Hematopoietic multipotent progenitor cell treated with erythropoietin and hydrocortisone succinate and interleukin-3 and kit ligand, for 15 days (in vitro differentiated cells): ENCODE measurements at regions not wholly inside any gene's neighbourhood (a gene's known extent, or its start where the extent isn't known, plus 50 kb on each side); places are given as distances from the start of the nearest gene placed in this dataset.
"Not testable (repeated sequence)": the region's sequence is repeated elsewhere in the genome, so short reads cannot be mapped to it uniquely, and the experiment has no call there.

Experiments
- DNase-seq: peaks from one replicate; pipeline ENCODE4 v3.0.0-alpha.2; 2015; ENCODE audit warnings: low spot score

DNA sequence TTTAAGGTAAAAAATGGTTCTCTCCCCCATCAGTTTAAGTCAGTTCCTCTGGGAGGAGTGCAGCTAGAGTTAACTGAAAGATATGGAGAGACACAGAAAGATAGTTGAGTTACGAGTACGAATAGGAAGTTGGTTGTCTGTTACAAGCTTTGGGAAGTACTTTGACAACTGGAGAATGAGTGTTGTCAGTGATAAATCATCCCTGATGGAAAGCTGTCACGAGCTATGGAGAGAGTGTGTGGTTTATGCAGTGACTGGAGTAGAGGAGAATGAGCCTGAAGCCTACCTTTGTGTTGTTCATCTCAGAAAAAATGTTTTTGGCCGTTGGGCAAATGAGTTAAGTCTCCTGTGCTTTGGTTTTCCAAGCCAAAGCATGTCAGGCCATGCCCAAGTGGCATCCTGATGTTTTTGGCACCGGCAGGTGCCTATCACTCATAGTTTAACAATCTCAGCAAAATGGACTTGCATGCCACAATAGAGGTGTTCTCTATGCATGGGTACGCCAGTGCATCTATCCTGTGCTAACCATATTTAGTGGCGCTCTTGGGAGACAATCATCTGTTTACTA lies 350.2 kb downstream of the IRS2 start:
- DNase-seq, result no peak

DNA sequence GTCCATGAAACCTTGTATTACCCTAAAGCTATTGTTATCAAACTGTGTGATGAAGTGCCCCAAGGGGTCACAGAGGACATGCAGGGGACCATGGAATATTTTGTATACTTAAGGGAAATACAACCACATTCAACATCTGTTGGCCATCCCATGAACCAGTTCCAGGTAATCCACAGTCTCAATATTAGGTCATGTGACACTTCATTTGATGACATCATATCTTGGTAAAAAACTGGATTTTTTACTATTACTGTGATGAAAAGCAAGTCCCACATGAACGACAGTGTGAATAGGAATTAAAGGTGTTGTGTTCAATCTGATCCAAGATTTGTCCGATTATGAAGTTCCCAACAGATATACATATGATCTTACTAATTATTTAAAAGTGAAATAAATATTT lies 355.2 kb downstream of the IRS2 start:
- DNase-seq, result no peak

DNA sequence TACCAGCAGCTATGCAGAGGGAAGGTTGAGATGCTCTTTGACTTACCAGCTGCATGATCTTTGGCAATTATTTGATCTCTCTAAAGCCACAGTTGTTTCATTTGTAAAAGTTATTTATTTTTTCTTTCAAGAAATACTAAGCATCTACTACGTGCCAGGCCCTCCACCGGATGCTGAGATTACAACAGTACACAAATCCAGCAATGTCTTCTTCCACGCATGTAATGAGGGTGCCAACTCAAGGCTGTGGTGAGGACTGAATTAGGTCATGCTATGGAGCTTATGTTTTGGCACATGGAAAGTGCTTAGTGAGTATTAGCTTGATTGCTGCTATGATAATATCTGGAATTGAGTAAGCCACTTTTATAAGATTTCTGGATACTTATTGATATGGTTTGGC lies 358.2 kb downstream of the IRS2 start:
- no peak for DNase-seq

DNA sequence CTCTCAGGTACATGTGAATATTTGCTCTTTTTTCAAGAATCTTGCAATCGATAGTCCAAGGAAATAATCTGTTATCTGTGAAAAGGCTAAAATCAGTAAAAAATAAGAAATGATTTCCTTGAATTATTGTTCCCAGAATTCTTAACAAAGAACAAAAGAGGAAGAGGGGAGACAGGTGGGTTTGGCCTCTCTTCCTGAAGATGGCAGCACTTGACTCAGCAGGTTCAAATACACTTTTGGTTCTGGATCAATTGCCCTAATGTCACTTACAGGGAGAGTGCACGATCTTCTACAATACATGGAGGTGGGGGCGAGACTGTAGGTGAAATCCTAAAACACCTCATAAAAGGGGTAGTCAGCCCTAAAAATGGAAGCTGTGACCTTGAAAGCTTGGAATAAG lies 358.7 kb downstream of the IRS2 start:
- no peak for DNase-seq

DNA sequence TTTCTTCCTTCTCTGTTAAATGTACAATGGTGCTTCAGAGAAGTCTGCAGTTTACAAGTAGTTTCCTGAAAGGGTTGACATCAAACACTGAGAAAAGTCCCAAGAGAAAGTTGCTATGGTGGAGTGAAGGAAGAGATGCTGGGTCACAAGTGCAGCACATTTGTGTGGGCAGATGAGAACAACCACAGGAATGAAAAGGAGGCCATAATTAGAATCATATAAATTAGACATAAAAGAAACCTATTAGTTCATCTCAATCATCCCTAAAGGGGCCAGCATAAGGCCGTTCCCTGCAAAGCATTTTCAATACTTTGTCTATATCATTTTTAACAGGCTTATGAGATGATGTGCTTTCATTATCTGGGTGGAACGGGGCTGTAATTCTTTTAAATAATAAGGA lies 359.2 kb downstream of the IRS2 start:
- no peak for DNase-seq

DNA sequence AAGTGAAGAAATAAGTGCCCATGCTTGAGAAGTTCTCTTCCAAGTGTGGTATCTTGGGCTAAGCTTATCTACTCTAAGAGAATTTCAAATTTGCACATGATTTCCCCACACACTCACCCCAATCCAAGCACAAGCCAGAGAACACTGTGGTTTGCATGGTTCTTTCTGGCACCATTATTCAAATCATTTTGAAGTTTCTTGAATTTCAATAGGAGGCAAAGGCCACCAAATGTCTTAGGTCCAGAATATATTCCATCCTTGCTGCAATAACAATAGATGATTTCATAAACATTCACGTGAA lies 359.7 kb downstream of the IRS2 start:
- no peak for DNase-seq

DNA sequence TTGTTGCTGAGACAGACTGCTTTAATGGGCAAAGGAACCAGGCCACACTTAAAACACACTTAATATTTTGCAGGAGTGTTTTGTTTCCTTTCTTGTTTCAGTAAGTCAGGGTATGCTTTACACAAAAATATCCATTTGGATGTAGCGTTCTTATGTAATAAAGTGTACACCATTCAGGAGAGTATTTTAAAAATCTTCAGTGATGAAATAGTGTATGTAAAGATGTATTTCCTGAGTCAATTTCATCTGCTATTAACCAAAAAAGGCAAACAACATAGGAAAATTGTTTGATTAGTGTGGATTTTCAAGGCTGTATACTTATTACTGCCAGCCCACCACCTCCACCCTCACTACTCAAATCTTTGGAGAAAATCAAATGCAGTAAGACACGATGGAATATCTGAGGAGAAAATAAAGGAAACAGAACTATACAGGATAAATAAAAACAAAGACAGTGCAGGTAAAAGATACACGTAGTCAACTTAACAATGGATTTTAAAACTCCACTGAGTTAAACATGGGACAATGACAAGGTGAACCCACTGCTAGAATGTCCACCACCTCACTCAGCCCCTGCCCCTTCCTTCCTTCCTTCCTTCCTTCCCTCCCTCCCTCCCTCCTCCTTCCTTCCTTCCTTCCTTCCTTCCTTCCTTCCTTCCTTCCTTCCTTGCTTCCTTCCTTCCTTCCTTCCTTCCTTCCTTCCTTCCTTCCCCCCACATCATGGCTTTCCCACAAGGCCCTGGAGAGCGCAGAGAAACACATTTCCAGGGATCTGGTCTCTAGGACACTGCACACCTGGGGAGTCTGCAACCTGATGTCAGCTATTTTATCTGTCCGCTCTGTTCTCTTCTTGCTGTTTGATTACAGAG lies 360.3 kb downstream of the IRS2 start:
- no peak for DNase-seq

DNA sequence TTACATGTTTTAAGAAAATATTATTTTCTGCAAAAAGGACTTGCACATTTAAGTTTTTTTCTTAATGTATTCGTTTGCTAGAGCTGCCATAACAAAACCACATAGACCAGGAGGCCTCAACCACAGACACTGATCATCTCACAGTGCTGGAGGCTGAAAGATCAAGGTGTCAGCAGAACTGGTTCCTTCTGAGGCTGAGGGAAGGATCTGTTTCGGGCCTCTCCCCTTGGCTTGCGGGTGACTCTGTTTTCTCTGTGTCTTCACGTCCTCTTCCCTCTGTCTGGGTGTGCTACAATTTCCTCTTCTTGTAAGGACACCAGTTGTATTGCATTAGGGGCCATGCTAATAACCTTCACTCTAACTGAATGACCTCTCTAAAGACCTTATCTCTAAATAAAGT lies 364.2 kb downstream of the IRS2 start:
- no peak for DNase-seq

DNA sequence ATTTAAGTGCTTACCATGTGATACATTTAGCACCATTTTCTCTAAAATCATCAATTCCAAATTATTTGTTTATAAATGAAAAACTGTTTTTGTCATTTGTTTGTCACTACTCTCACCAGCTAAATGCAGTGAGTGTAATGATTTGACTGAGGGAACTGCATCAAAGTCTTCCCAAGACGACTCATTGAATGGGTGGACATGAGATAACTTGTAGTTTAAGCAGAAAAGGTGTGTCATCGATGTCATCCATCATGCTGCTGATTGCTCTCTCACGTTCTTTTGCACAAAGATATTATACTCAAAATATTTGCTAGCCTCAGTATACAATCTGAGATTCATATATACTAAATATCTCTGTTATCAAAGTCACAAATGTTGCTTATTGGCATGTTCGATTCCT lies 366.5 kb downstream of the IRS2 start:
- no peak for DNase-seq

DNA sequence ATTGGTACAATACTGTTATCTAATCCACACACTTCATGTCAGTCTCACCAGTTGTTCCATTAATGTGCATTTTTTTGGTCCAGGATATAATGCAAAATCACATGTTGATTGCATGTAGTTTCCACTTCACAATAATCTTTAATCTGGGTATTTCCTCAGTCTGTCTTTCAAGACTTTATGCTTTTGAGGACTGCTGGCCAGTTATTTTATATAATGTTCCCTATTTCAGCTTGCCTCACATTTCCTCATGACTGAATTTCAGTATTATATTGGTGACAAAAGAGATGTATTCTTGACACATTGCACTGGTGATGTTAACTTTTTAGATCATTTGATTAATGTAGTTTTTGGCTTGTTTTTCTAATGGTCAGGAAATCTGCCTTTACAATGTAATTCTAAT lies 368.3 kb downstream of the IRS2 start:
- DNase-seq, result no peak

DNA sequence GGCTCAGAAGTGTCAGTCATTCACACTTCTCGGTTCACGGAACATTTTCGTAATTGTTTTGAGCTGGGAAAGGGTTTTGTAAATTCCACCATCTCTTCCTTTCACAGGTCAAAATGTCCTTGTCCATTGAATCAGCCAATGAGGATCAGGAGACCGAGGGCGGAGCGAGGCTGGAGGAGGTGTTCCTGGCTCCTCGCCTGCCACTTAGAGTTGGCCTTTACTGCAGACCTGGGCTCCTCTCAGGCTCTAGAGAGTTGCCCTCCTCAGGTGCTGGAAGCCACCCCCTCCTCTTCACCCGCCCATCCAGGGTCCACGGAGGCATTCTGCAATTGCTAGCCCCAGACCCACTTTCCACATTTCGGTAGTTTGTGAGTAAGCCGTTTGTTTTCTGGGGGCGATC lies 370.4 kb downstream of the IRS2 start:
- DNase-seq, result no peak

DNA sequence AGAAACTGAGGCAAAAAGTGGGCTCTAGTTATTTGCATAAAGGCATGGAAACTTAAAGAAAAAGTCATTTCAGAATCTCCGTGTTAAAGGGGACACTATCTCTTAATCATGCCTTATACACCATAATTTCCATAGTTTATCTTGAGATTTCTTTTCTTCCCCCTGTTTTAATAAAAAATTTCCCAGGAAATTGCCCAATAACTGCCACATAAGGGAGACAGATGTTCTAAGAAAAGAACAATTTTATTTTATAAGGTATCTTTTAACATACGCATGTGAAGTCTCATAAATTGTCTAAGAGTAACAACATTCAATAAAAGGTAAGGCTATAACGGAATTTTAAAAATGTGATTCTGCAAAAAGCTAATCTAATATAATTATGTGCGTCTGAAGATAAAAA lies 371.3 kb downstream of the IRS2 start:
- DNase-seq, result no peak

DNA sequence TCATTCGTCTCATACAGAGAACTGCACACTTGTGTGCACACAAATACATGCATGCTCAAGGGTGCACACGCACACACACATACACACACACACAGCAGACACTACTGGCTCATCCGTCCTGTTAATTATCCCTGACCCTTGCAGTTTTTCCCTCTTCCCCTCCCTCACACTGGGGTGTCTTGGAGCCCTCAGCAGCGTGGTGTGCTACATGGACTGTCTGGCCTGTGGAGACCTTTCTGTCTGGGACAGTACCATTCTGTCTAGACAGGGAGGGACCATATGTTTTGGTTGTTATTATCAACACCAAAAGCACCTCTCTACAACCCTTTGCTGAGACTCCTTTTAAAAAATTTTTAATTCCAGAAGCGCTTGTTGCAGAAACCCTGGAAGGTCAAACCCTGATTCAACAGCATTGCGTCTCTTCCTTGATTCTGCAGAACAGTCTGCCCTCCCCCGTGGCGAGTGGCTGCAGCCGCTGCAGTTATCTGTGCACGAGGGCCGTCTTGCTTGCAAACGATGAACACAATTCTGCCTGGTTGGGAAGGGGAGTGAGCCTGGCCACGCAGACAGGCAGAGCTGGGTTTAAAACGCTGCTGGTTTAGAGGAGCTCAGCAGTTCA lies 374.0 kb downstream of the IRS2 start:
- DNase-seq, result no peak

DNA sequence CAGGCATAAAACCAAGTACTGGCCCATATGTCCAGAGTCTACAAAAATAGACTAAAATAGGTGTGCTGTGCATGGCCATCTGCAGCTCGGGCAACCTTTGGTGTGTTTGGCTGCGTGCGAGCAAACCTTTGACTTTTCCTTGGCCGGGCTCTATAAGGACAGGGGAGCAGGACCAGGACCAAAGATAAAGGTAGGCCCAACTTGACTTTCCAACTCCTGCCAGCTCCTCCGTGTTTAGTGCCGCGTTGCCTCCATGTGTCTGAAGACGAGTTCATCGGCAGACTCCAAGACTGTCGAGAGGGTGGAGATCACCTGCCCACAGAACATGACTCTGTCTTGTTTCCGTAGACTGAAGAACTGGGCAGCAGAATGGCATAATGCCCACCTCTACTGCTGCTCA lies 375.5 kb downstream of the IRS2 start:
- no peak for DNase-seq

DNA sequence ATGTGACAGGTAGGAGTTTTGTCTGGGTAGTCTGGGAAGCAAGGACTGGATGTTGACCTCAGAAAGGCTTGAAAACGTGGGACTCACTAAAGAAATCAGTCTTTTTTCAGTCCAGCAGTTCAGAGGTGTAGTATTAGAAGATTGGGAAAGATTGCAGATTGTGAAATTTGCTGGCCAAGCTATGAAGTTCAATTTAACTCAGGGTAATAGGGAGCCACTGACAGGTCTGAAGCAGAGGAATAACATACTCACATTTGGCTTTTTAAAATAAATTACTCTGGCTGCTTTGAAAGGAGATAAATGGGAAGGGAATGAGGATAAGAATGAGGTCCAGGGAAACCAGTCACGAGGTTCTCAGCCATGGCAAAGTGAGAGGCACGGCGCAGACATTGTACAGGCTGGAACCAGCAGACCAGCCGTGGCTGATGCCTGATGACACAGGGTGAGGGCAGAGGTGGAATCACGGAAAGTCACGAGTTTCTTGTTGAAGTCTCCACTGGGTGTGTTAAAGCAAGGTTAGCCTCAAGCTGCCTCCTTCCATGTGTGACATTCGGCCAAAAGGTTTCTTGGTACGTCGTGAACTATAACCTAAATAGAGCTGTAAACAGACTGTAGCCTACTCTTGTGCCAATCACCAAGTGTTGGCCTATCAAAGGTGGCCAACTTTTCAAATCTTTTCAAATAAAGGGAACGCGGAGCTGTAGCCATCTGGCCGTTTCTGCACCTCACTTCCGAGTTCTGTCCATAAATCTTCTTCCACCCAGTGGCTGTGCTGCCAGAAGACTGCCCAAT lies 377.6 kb downstream of the IRS2 start:
- DNase-seq, result no peak

DNA sequence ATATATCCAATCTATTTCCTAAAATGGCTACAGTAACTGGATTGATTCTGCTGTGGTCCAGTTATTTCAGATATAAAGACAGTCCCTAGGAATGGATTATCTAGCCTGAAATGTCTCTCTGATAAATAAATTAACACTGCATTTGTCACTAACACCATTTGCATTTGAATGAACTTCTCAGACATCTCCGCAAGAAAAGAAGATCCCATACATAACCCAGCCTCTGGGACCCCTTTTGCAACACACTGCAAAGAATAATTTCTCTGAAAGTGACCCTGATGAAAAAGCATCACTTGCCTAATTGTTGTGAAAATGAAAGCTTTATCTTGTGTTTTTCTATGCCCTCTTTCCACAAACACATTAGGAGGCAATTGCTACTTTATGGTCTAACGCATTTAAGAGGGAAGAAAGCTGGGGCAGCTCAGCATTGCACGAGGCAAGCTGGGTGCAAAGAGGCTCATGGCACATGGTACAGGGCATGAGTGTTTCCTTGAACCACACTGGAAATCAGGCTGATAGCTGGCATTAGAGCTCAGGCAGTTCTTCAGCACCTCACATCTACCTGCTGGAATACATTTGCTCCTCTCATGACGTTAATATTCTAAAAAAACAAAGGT lies 379.9 kb downstream of the IRS2 start:
- no peak for DNase-seq

DNA sequence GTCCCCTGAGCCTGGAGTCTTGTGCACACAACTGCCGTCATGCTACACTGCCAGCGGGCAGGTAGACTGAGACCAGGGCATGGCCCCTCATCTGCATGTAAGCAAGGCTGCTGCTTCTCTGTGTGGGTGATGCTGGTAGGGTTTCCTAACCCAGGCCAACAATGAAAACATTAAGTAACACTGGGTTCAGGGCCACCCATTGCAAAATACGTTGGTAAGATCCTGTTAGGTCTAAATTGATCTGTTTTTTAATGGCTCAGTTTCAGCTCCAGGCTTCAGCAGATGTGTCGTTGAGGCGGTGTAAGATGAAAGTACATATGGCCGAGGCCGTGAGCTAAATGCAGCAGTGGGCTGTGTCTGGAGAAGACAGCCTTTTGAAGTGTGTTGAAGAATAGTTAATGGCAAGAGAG lies 383.4 kb downstream of the IRS2 start:
- no peak for DNase-seq

DNA sequence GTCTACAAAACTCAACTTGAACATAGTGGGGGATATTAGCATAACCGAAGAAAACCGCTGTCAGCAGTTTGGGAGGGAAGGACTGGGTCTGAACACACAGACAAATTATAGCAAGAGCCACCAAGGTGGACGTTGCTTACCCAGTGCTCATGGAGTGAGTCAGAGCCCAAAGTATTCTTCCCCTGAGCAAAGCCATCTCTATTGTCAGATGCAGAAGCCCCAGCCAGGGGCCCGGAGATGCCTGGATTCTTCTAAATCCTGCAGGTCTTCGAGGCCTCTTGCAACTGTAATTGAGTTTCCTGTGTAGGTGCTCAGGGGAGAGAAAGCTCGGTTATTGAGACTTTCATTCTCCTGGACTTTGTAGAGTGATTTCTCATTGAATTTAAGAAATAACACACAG lies 384.5 kb downstream of the IRS2 start:
- no peak for DNase-seq

DNA sequence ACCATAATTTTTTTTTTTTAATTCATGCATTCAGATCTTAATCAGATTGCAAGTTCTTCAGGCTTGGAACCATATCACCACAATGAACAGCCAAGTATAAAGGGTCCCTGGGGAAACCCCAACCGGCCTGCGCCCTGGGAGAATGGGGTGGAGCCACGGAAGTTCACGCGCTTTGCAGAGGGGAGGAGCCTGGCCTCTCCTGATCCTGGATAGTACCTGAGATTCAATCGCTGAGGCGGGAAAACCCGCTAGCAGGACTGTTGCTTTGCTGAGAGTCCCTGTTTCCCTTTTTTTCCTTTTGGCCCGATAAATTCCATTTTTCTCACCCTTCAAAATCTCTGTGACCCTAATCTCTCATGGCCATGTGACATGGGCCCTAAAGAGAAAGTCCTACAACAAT lies 385.1 kb downstream of the IRS2 start:
- DNase-seq, result no peak

DNA sequence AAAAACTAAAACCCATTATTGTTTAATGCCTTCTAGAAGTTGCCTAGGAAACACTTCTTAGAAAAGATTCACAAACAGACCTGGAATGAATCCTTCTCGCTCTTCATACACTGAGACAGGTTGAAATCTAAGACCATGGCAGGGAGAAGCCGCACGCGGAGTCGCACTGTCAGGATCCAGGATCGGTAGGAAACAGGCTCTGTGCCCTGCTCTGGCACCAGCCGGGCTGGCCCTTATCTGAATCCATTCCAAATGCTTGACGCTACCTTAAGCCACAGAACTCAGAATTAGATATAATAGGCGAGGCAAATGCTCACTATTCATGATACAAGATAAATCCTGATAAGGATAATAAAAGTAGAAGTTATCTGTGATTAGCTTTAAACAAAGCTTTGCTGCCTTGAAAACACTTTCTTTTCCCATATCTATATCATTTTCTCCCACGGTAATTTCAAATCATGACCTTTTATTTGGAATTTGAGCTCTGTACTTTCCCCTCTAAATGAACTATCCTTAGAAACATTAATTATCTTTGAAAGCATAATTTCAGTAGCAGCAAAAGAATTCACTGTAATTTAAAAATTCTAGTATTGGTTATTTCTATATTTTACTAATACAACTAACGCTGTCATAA lies 385.6 kb downstream of the IRS2 start:
- no peak for DNase-seq

DNA sequence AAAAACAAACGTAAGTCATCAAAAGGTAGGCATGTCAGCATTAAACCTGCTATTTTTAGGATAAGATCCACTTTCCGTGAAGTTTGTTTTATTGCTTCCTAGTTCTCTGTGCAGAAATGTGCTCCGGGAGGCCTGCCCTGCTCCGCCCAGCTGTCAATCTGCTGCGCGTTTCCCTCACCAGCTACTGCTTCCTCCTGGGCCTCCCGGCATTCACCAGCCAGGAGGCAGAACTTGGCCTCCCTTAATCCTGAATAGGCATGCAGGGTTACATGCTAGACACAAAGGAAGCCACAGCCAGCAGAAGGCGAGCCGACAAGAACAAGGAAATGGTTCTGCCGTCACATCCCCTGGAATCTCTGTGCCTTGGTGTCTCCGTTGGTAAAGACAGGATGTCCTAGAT lies 386.2 kb downstream of the IRS2 start:
- no peak for DNase-seq

DNA sequence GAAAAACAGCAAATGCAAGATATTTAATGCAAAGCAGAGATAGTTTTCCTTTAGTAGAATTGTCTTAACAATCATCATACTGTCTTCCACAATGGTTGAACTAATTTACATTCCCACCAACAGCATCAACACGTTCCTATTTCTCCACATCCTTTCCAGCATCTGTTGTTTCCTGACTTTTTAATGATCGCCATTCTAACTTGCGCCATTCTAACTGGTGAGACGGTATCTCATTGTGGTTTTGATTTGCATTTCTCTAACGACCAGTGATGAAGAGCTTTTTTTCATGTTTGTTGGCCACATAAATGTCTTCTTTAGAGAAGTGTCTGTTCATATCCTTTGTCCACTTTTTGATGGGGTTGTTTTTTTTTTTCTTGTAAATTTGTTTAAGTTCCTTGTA lies 388.3 kb downstream of the IRS2 start:
- not testable (repeated sequence) for DNase-seq
